GM20431 (cell line): ENCODE measurements at regions not wholly inside any gene's neighbourhood (a gene's known extent, or its start where the extent isn't known, plus 50 kb on each side); places are given as distances from the start of the nearest gene placed in this dataset.

Source experiments
- in situ Hi-C: fragments of 300-500 bp; cut with MseI, MboI; formaldehyde crosslinking; loops from one replicate; pipeline ENCODE4 v1.15.0; 2020; ENCODE audit warnings: low sequenced_read_pairs; ENCODE audit not compliant: unreplicated experiment

GRCh38 chr1:34404804-34405203 lies 228.1 kb downstream of the C1orf94 start:
- in situ Hi-C loops = no loop called here

GRCh38 chr1:34405266-34405959 lies 228.7 kb downstream of the C1orf94 start:
- in situ Hi-C loops = no loop called here

- in situ Hi-C loops = no loop called here
Measured at GRCh38 chr1:34406377-34406776, 229.7 kb downstream of the C1orf94 start.

- in situ Hi-C loops = no loop called here
Measured at GRCh38 chr1:34406833-34407539, 230.3 kb downstream of the C1orf94 start.

DNA sequence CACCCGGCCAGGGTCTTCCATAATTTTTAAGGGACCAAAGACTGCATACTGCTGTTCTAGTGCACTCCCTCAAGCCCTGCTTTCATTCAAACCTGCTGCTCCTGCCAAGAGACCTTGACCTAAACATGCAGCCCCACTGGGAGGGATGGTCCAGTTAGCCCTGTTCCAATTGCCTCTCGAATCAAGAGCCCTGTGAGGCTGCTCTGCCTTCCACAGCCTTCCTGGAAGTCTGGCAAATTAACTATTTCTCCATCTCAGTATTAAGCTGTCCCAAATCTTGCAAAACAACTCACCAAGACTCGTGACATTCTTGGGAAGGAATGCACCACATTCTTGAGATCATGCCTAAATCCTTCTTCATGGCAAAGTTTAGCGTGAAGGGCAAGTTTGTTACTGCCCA lies 231.3 kb downstream of the C1orf94 start:
- in situ Hi-C loops = no loop called here

DNA sequence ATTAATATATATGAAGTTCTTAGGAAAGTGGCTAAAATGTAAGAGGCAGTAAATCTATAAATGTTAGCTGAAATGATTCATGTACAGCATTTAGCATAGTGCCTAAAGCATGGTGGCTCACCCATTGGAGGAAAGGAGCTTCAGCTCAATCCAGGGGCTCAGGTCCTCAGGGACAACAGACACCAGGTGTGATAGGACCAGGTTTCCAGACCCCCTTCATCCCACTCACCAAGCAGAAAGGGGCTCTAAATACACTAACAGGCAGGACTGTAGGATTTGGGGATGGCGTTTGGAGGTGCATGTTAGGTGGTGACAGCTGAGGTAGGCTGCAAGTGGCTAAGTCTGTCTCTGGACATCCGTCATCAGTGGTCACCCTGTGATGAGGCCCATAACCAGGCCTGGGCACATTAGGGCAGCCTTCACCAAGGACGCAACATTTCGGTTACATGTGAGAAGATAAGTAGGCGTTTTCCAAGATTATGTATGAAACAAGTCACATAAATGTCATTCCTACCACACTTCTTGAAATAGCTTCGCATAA lies 233.1 kb downstream of the C1orf94 start:
- in situ Hi-C loops = no loop called here

DNA sequence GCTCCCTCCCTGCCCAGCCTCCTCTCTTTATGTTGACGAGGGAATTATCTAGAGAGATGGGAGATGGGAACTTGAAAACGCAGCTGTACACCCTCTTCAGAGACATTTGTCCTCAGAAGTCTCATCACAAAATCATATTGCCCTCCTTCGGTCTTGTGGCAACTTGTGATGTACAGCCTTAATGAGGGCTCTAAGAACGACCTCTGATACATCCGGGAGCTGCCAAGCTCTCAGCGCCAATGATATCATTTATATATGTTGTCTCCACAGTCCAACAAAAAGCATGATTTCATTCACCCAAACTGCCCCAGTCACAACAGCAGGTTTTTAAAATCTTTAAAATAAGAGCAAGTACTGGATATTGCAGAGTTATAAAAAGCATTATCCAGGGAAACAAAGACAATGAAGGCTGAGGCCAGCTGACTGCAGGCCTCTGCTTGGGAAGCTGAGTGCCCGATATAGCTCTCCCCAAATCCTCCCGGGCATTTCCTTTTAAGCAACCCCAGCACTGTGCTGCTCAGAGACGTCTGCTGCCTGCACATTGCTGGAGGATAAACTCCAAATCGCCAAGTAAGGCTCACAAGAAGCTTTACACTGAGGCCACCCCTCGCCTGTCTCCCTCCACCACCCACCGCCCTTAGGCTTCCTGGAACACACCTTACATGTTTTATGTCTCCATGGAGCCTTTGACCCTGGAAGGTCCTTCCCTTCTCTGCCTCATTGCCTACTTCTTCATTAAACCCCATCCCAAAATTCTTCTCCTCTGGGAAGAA lies 236.1 kb downstream of the C1orf94 start:
- in situ Hi-C loops = no loop called here

- in situ Hi-C loops = no loop called here
Measured at GRCh38 chr1:34415140-34415539, 238.4 kb downstream of the C1orf94 start.

DNA sequence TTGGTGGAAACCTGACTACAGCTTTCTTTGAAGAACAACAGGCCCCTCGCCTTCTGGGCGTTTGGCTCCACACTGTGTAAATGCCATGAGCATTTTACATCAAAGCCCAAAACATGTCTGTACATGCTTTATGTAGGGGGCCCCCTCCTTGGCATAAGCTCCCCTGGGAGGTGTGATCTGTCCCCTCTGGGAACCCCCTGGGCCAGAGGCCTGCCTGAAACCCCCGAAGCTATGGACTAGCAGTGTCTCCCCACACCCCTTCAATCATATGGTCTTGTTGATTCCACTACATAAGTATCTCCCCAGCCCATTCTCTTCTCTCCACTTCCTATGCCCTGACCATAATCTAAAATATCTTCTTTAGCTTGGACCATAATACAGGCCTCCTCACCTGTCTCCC lies 241.5 kb downstream of the C1orf94 start:
- in situ Hi-C loops = no loop called here

GRCh38 chr1:34419663-34420136 lies 243.0 kb downstream of the C1orf94 start:
- in situ Hi-C loops = no loop called here

- in situ Hi-C loops = no loop called here
Measured at GRCh38 chr1:34425046-34425445, 248.3 kb downstream of the C1orf94 start.

GRCh38 chr1:34425785-34426184 lies 249.1 kb downstream of the C1orf94 start:
- in situ Hi-C loops = no loop called here

- in situ Hi-C loops = no loop called here
Measured at GRCh38 chr1:34426325-34426896, 249.7 kb downstream of the C1orf94 start.

DNA sequence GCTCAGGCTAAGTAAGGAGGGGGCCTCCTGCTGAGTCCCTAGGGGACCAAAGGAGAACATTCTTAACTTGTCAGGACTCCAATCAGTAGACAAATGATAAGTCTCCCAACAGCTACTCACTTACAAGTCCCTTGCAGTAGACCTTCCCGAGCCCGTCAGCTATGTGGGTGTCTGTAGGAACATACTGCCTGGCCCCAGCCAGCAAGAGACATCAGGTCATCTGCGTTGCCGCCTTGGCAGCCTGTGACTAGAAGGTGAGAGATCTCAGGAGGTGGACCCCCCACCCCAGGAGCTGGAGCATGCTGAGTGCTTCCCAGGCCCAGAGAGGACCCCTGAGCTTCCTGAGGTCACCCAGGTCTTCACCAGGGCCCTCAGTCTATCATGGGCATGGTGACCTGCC lies 250.5 kb downstream of the C1orf94 start:
- in situ Hi-C loops = no loop called here

- in situ Hi-C loops = no loop called here
Measured at GRCh38 chr1:34433099-34433498, 256.4 kb downstream of the C1orf94 start.

DNA sequence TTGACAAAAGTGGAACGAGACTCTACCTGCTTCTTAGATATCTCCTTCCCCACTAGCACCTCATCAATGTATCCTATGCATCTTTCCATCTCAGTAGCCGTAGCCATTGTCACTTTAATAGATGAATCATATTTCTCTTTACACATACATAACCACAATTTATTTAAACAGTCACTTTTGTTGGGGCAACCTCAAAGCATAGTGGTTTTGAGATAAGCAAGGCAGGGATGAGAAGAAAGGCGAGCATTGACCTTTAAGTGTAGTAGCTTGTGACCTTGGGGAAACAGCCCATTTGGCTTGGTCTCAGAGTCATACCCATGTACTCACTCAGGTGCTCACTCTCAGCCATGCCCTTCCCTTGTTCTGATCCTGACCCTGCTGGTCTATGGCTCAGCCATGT lies 260.1 kb downstream of the C1orf94 start:
- in situ Hi-C loops = no loop called here

- in situ Hi-C loops = no loop called here
Measured at GRCh38 chr1:34441259-34442069, 264.8 kb downstream of the C1orf94 start.

GRCh38 chr1:34444516-34444915 lies 267.8 kb downstream of the C1orf94 start:
- in situ Hi-C loops = no loop called here

DNA sequence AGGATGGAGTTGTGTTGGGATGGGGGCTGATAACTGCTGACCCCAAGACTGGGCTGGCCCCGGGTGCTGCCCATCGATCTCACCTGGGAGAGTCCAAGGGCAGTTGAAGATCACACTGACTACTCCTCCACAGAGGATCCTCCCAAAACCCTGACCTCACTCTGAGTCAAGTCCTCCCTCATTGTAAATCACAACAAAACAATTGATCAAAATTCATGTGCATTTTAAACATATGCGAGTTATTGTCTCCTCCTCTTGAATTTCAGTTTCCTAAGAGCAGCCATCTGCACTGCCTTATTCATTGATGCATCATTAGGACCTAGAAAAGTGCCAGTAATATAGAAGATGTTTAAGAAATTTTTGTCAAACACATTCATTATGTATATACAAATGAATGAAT lies 273.6 kb downstream of the C1orf94 start:
- in situ Hi-C loops = no loop called here

DNA sequence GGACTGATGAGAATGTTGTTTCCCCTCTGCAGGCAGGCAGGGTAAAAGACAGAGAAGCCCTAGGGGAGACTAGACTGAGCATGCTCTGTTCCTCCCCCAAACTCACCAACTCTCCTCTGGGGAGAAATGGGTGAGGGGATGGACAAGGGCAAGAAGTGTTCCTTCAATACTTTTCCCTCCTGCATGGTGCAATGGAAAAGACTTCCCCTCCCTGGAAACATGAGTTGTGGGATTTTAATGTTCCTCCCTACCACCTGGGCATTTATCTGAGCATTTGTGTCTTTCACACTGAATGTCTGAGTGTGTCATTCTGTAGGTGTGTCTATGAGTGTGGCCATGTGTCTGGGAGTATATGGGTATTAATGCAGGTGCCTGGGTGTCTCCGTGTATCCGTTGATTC lies 275.7 kb downstream of the C1orf94 start:
- in situ Hi-C loops = no loop called here
